ENCODE measurements at regions not wholly inside any gene's neighbourhood (a gene's known extent, or its start where the extent isn't known, plus 50 kb on each side); places are given as distances from the start of the nearest gene placed in this dataset.

GRCh38 chr18:45253973-45254708, 361.1 kb upstream of the SLC14A2 start:
- BruUV-seq (replicated peaks): no TSS peak
- Histone ChIP-seq H3K4me1 (ENCODE audit: control insufficient read depth, insufficient read depth, low read length) (no peaks in the 10 kb centered on the region), H3K27me3 (ENCODE audit: control insufficient read depth, insufficient read depth, low read length) (no peaks in the 10 kb centered on the region), H3K36me3 (ENCODE audit: control insufficient read depth, insufficient read depth, low read length) (no peaks in the 10 kb centered on the region), H3K4me3 (ENCODE audit: low read depth in 2 of 2, low read length in 2 of 2) (no peak overlapping the region), H3K27ac (ENCODE audit: low read length) (no peak overlapping the region), H3K9me3 (ENCODE audit: control insufficient read depth, insufficient read depth, low read depth, low read length) (no peaks in the 10 kb centered on the region)
- no peak for ATAC-seq
- in situ Hi-C loops (cut with HindIII; ENCODE audit: low pct_unique_long_range_greater_than_20kb, low sequenced_read_pairs): no loop called here
- intact Hi-C loops (cut with micrococcal nuclease; ENCODE audit: unreplicated experiment): no loop called here
- ChIA-PET POLR2A (no interaction called here), CTCF (no interaction called here)
- DNase-seq (ENCODE audit: low read depth, low spot score): no peak
- TF ChIP-seq SIN3A (IDR thresholded peaks at IDR 0.05; ENCODE audit: borderline replicate concordance, insufficient read depth, low read depth, low read length): no peak
- TF ChIP-seq CTCF (IDR thresholded peaks at IDR 0.05): no peak
- no peak for TF ChIP-seq TCF7L2 (IDR thresholded peaks at IDR 0.05; ENCODE audit: low read depth, low read length)
- no peak for TF ChIP-seq REST (IDR thresholded peaks at IDR 0.05; ENCODE audit: insufficient read depth in 1 of 2, low read depth in 2 of 2, low read length in 1 of 2)

- DNase-seq (ENCODE audit: low read depth, low spot score): no peak
- ChIA-PET POLR2A (no interaction called here), CTCF (no interaction called here)
- Histone ChIP-seq H3K9me3 (ENCODE audit: control insufficient read depth, insufficient read depth, low read depth, low read length) (no peaks in the 10 kb centered on the region), H3K36me3 (ENCODE audit: control insufficient read depth, insufficient read depth, low read length) (no peaks in the 10 kb centered on the region), H3K4me3 (ENCODE audit: low read depth in 2 of 2, low read length in 2 of 2) (no peak overlapping the region), H3K27ac (ENCODE audit: low read length) (no peak overlapping the region), H3K4me1 (ENCODE audit: control insufficient read depth, insufficient read depth, low read length) (no peaks in the 10 kb centered on the region), H3K27me3 (ENCODE audit: control insufficient read depth, insufficient read depth, low read length) (no peaks in the 10 kb centered on the region)
- ATAC-seq: no peak
- in situ Hi-C loops (cut with HindIII; ENCODE audit: low pct_unique_long_range_greater_than_20kb, low sequenced_read_pairs) (no loop called here), intact Hi-C loops (cut with micrococcal nuclease; ENCODE audit: unreplicated experiment) (no loop called here)
- no TSS peak for BruUV-seq (replicated peaks)
- TF ChIP-seq TCF7L2 (IDR thresholded peaks at IDR 0.05; ENCODE audit: low read depth, low read length) (no peak), SIN3A (IDR thresholded peaks at IDR 0.05; ENCODE audit: borderline replicate concordance, insufficient read depth, low read depth, low read length) (no peak), REST (IDR thresholded peaks at IDR 0.05; ENCODE audit: insufficient read depth in 1 of 2, low read depth in 2 of 2, low read length in 1 of 2) (no peak), POLR2AphosphoS5 (IDR thresholded peaks at IDR 0.05; ENCODE audit: low read depth, low read length) (no peak), CTCF (IDR thresholded peaks at IDR 0.05) (no peak)
These were observed 360.6 kb upstream of the SLC14A2 start for GRCh38 chr18:45254709-45255082.

Measured in Panc1 (cell line).